ENCODE measurements at regions not wholly inside any gene's neighbourhood (a gene's known extent, or its start where the extent isn't known, plus 50 kb on each side); places are given as distances from the start of the nearest gene placed in this dataset.

GRCh38 chr13:48859272-48860105, 116.2 kb upstream of the FNDC3A start:
- Mint-ChIP-seq H3K9me3 (peaks cover 0 to 4% (median 2%) of the 10 kb centered on the region in 7 donors), H3K27me3 (ENCODE audit: low read depth in 3 of 3) (no peaks in the 10 kb centered on the region), H3K4me1 (peaks cover 46% of the 10 kb centered on the region), H3K36me3 (peaks cover 2 to 3% of the 10 kb centered on the region in 2 donors), H3K4me3 (peak overlapping the region in 1 of 2 donors; percentile 59), H3K27ac (peak overlapping the region; percentile 82 to 90 (median 87))
- 80% methylated on average over 2 of the region's 3 CpGs for WGBS (ENCODE audit: insufficient coverage)
- no peak for TF ChIP-seq CTCF (IDR thresholded peaks at IDR 0.05)
- peak; percentile 57 to 77 (median 69) for DNase-seq
- Histone ChIP-seq H3K36me3 (replicated peaks in 1 of 2; ENCODE audit: control insufficient read depth in 1 of 2, insufficient read depth in 2 of 2, low read length in 2 of 2) (no peaks in the 10 kb centered on the region), H2AFZ (ENCODE audit: insufficient read depth, low read depth, low read length, poor library complexity, severe bottlenecking) (peak overlapping the region; percentile 44), H3K79me2 (ENCODE audit: insufficient read depth, low read length) (no peaks in the 10 kb centered on the region), H3K27me3 (ENCODE audit: control insufficient read depth in 2 of 2, insufficient read depth in 2 of 2, low read length in 2 of 2) (no peaks in the 10 kb centered on the region), H3K9me3 (replicated peaks in 1 of 2; ENCODE audit: control insufficient read depth in 1 of 2, insufficient read depth in 1 of 2, low read length in 2 of 2) (no peaks in the 10 kb centered on the region), H3K4me3 (replicated peaks in 1 of 3; ENCODE audit: low read depth in 2 of 3, low read length in 3 of 3) (peak overlapping the region in 2 of 3 experiments; percentile 9 to 61), H3K4me2 (replicated peaks; ENCODE audit: extremely low read depth, low read length, poor library complexity, severe bottlenecking) (peak overlapping the region; percentile 70), H3K4me1 (ENCODE audit: control insufficient read depth in 1 of 2, insufficient read depth in 2 of 2, low read length in 2 of 2) (peaks cover 56 to 60% of the 10 kb centered on the region in 2 donors), H3K9ac (ENCODE audit: insufficient read depth, low read length, poor library complexity, severe bottlenecking) (no peak overlapping the region), H3K27ac (ENCODE audit: low read depth in 1 of 2, low read length in 2 of 2) (peak overlapping the region; percentile 28 to 82), H4K20me1 (ENCODE audit: insufficient read depth, low read length) (no peaks in the 10 kb centered on the region)
- intact Hi-C loops (cut with micrococcal nuclease): loop anchor here in 1 of 2 donors (5.0 kb wide), 1 partner anchor 38 kb away; no protein-coding TSS in a partner anchor

GRCh38 chr13:48860364-48860763, 115.3 kb upstream of the FNDC3A start:
- Mint-ChIP-seq H3K4me1 (peaks cover 46% of the 10 kb centered on the region), H3K36me3 (peaks cover 2 to 3% of the 10 kb centered on the region in 2 donors), H3K9me3 (peaks cover 0 to 4% (median 2%) of the 10 kb centered on the region in 7 donors), H3K27ac (peak overlapping the region; percentile 38 to 87 (median 64)), H3K27me3 (ENCODE audit: low read depth in 3 of 3) (no peaks in the 10 kb centered on the region), H3K4me3 (no peak overlapping the region)
- peaks cover 56 to 60% of the 10 kb centered on the region in 2 donors for H3K4me1 ChIP-seq (ENCODE audit: control insufficient read depth in 1 of 2, insufficient read depth in 2 of 2, low read length in 2 of 2)
- H3K27ac ChIP-seq (ENCODE audit: low read depth in 1 of 2, low read length in 2 of 2): peak overlapping the region; percentile 28 to 82
- WGBS (ENCODE audit: insufficient coverage): no CpG with 5 or more reads among the region's 1 CpG
- TF ChIP-seq CTCF (IDR thresholded peaks at IDR 0.05): no peak
- H3K9me3 ChIP-seq (replicated peaks in 1 of 2; ENCODE audit: control insufficient read depth in 1 of 2, insufficient read depth in 1 of 2, low read length in 2 of 2): no peaks in the 10 kb centered on the region
- intact Hi-C loops (cut with micrococcal nuclease): loop anchor here in 1 of 2 donors (5.0 kb wide), 1 partner anchor 37 kb away; no protein-coding TSS in a partner anchor
- H3K9ac ChIP-seq (ENCODE audit: insufficient read depth, low read length, poor library complexity, severe bottlenecking): no peak overlapping the region
- peak overlapping the region; percentile 8 for H2AFZ ChIP-seq (ENCODE audit: insufficient read depth, low read depth, low read length, poor library complexity, severe bottlenecking)
- DNase-seq: no peak
- no peaks in the 10 kb centered on the region for H3K36me3 ChIP-seq (replicated peaks in 1 of 2; ENCODE audit: control insufficient read depth in 1 of 2, insufficient read depth in 2 of 2, low read length in 2 of 2)
- H3K4me2 ChIP-seq (replicated peaks; ENCODE audit: extremely low read depth, low read length, poor library complexity, severe bottlenecking): peak overlapping the region; percentile 70
- no peaks in the 10 kb centered on the region for H3K79me2 ChIP-seq (ENCODE audit: insufficient read depth, low read length)
- H4K20me1 ChIP-seq (ENCODE audit: insufficient read depth, low read length): no peaks in the 10 kb centered on the region
- no peaks in the 10 kb centered on the region for H3K27me3 ChIP-seq (ENCODE audit: control insufficient read depth in 2 of 2, insufficient read depth in 2 of 2, low read length in 2 of 2)
- peak overlapping the region in 1 of 3 experiments; percentile 24 for H3K4me3 ChIP-seq (replicated peaks in 1 of 3; ENCODE audit: low read depth in 2 of 3, low read length in 3 of 3)
